Mucosa of descending colon (tissue), 3 donors: ENCODE measurements at regions not wholly inside any gene's neighbourhood (a gene's known extent, or its start where the extent isn't known, plus 50 kb on each side); places are given as distances from the start of the nearest gene placed in this dataset.
"Not testable (repeated sequence)": the region's sequence is repeated elsewhere in the genome, so short reads cannot be mapped to it uniquely, and the experiment has no call there.

Source experiments
- ATAC-seq: fragments of 200-7000 bp; cut with Tn5 transposase; one replicate; pipeline ENCODE4 v1.9.1; 2020; ENCODE audit warnings: mild to moderate bottlenecking, moderate library complexity
- DNase-seq, 3 donors: peaks; one replicate each; pipeline ENCODE4 v3.0.0-alpha.2; 2020
- H3K36me3 ChIP-seq: fragments of 200-600 bp; one replicate; pipeline ENCODE4 v1.8.0; 2021; ENCODE audit warnings: low read depth, mild to moderate bottlenecking
- H3K4me1 ChIP-seq: fragments of 200-600 bp; one replicate; pipeline ENCODE4 v1.8.0; 2021; ENCODE audit warnings: low read depth, mild to moderate bottlenecking
- H3K4me3 ChIP-seq: fragments of 200-600 bp; one replicate; pipeline ENCODE4 v1.8.0; 2021; ENCODE audit warnings: mild to moderate bottlenecking
- H3K9me3 ChIP-seq: fragments of 200-600 bp; one replicate; pipeline ENCODE4 v1.8.0; 2021; ENCODE audit warnings: mild to moderate bottlenecking
- intact Hi-C, 2 donors: fragments of 100-400 bp; cut with DNase I in 1 of 2; cut with micrococcal nuclease in 1 of 2; formaldehyde crosslinking; loops; one replicate each; pipeline versions ENCODE4 v1.11.0 to v1.11.1; 2022; cut with DNase I, micrococcal nuclease
- TF ChIP-seq, protein P1 (sequence below): fragments of 200-600 bp; IDR thresholded peaks from one replicate; pipeline ENCODE4 v1.8.0; 2022; ENCODE audit warnings: antibody characterized with exemption, mild to moderate bottlenecking
- donor health status: DM: no; HTN: no; CAD: no; lungs with moderate emphysema.
- donor health status: DM: no; HTN: no; CAD: no.
- donor health status: DM: no; HTN: yes; CAD: no.

DNA sequence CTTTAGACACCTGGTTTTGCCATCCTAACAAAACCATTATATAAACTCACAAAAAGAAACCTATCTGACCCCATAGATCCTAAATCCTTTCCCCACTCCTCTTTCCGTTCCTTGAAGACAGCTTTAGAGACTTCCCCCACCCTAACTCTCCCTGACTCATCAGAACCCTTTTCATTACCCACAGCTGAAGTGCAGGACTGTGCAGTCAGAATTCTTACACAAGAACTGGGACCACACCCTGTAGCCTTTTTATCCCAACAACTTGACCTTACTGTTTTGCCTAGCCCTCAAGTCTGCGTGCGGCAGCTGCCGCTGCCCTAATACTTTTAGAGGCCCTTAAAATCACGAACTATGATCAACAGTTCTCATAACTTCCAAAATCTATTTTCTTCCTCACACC, 254.9 kb upstream of the GULP1 start:
- DNase-seq, H3K9me3 ChIP-seq, H3K4me1 ChIP-seq, H3K4me3 ChIP-seq, intact Hi-C loops, H3K36me3 ChIP-seq, ATAC-seq: not testable (repeated sequence)

DNA sequence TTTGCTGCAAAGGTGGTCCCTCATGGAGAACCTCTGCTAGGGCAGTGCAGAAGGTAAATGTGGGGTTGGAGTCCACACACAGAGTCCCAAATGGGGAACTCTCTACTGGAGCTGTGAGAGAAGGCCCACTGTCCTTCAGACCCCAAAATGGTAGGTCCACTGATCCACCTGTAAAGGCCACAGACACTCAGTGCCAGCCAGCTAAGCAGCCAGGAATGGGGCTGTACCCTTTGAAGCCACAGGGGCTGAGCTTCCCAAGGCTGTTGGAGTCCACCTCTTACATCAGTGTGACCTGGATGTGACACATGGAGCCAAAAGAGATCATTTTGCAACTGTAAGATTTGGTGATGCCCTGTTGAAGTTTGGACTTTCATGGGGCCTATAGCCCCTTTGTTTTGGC, 252.4 kb upstream of the GULP1 start:
- no peak overlapping the region for H3K4me3 ChIP-seq
- no peaks in the 10 kb centered on the region for H3K36me3 ChIP-seq
- no peak for DNase-seq
- TF ChIP-seq, protein P1, sequence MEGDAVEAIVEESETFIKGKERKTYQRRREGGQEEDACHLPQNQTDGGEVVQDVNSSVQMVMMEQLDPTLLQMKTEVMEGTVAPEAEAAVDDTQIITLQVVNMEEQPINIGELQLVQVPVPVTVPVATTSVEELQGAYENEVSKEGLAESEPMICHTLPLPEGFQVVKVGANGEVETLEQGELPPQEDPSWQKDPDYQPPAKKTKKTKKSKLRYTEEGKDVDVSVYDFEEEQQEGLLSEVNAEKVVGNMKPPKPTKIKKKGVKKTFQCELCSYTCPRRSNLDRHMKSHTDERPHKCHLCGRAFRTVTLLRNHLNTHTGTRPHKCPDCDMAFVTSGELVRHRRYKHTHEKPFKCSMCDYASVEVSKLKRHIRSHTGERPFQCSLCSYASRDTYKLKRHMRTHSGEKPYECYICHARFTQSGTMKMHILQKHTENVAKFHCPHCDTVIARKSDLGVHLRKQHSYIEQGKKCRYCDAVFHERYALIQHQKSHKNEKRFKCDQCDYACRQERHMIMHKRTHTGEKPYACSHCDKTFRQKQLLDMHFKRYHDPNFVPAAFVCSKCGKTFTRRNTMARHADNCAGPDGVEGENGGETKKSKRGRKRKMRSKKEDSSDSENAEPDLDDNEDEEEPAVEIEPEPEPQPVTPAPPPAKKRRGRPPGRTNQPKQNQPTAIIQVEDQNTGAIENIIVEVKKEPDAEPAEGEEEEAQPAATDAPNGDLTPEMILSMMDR, result no peak
- H3K9me3 ChIP-seq, result no peaks in the 10 kb centered on the region
- H3K4me1 ChIP-seq, result no peaks in the 10 kb centered on the region
- no peak for ATAC-seq
- intact Hi-C loops, result no loop called here

DNA sequence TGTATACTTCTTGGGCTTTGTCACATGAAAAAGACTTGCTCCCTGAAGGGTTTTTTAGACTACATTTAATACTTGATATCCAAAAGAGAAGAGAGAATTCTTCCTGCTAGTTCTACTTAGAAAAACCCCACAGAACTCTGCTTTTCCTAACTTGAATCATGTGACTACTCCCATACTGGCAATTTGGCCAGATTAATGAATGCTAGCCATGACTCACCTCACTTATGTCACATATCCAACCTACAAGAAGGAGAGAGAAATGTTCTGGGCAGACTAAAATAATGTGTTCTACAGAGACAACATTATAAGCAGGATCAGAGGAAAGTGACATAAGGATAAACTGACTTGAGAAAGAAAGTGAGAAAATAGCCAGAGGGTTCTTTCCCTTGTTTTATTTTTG, 249.3 kb upstream of the GULP1 start:
- no peaks in the 10 kb centered on the region for H3K4me1 ChIP-seq
- ATAC-seq (no peak), DNase-seq (no peak)
- H3K4me3 ChIP-seq, result no peak overlapping the region
- no peaks in the 10 kb centered on the region for H3K36me3 ChIP-seq
- TF ChIP-seq, protein P1, result no peak
- intact Hi-C loops, result no loop called here
- H3K9me3 ChIP-seq, result no peaks in the 10 kb centered on the region

DNA sequence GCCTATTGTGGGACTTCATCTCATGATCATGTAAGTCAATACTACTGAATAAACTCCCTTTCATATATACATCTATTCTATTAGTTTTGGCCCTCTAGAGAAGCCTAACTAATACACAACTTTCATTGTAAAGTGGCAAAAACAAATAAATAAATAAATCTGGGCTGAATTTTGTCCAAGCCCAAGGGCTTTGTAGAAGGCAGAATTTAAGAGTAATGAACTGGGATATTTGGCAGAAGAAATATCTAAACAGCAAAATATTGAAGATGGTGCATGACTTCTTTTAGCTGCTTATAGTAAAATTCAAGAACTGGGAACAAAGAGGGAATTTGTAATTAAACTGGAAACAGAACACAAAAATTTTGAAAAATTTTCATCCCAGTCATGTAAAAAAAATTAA, 246.7 kb upstream of the GULP1 start:
- TF ChIP-seq, protein P1, result no peak
- Histone ChIP-seq H3K9me3 (no peaks in the 10 kb centered on the region), H3K4me1 (no peaks in the 10 kb centered on the region), H3K36me3 (no peaks in the 10 kb centered on the region), H3K4me3 (no peak overlapping the region)
- DNase-seq (no peak), ATAC-seq (no peak)
- intact Hi-C loops, result no loop called here

DNA sequence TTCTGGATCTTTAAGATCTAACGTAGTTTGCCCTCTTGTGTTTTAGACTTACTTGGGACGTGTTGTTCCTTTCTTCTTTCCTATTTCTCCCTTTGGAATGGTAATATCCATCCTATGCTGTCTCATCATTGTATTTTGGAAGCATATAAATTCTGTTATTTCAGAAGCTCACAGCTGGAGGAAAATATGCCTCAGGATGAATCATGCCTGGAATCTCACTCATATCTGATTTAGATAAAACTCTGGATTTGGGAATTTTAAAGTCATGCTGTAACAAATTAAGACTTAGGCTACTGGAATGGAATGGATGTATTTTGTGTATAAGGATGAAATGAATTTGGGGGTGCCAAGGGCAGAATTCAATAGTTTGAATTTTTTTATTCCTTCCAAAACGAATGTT, 245.2 kb upstream of the GULP1 start:
- intact Hi-C loops, result no loop called here

DNA sequence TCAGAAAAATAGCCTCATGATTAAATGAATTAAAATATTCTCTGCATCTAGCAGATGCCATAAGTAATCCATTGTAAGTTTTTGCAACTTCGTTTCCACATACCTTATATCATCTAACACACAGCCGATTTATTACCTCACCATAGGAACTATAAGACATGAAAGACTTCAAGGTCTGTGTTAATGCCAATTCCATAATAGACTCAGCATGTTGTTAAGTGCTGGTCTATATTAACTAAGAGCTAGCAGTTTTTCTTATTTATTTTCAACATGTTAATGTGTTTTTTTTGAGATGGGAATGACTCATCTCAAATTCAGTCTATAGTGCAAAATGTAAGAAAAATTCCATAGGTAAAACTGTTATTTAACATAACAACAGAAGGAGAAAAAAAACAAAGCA, 243.9 kb upstream of the GULP1 start:
- no peak for DNase-seq
- no peaks in the 10 kb centered on the region for H3K9me3 ChIP-seq
- H3K36me3 ChIP-seq, result no peaks in the 10 kb centered on the region
- ATAC-seq, result no peak
- no peaks in the 10 kb centered on the region for H3K4me1 ChIP-seq
- no peak overlapping the region for H3K4me3 ChIP-seq
- intact Hi-C loops, result no loop called here
- TF ChIP-seq, protein P1, result no peak

More for the DNA sequence above, 245.2 kb upstream of the GULP1 start:
- H3K4me3 ChIP-seq, result no peak overlapping the region
- DNase-seq (no peak), ATAC-seq (no peak)
- TF ChIP-seq, protein P1, result no peak
- no peaks in the 10 kb centered on the region for H3K9me3 ChIP-seq
- no peaks in the 10 kb centered on the region for H3K36me3 ChIP-seq
- no peaks in the 10 kb centered on the region for H3K4me1 ChIP-seq
